Amniotic epithelial cell (primary cell): ENCODE measurements at regions not wholly inside any gene's neighbourhood (a gene's known extent, or its start where the extent isn't known, plus 50 kb on each side); places are given as distances from the start of the nearest gene placed in this dataset.
"Not testable (repeated sequence)": the region's sequence is repeated elsewhere in the genome, so short reads cannot be mapped to it uniquely, and the experiment has no call there.

Experiments
- DNase-seq: peaks from one replicate; pipeline ENCODE4 v3.0.0-alpha.2; 2010; ENCODE audit warnings: low read depth

GRCh38 chr17:77821114-77821513 lies 137.4 kb upstream of the TNRC6C start:
- no peak for DNase-seq

- DNase-seq: no peak
Measured at GRCh38 chr17:77822302-77823030, 136.0 kb upstream of the TNRC6C start.

GRCh38 chr17:77824102-77824779 lies 134.3 kb upstream of the TNRC6C start:
- no peak for DNase-seq

- no peak for DNase-seq
Measured at GRCh38 chr17:77824780-77825280, 133.7 kb upstream of the TNRC6C start.

GRCh38 chr17:77825621-77826020 lies 132.9 kb upstream of the TNRC6C start:
- DNase-seq: no peak

GRCh38 chr17:77826132-77826873 lies 132.2 kb upstream of the TNRC6C start:
- no peak for DNase-seq

- DNase-seq: no peak
Measured at GRCh38 chr17:77827039-77827438, 131.5 kb upstream of the TNRC6C start.

GRCh38 chr17:77827511-77827910 lies 131.0 kb upstream of the TNRC6C start:
- DNase-seq: no peak

GRCh38 chr17:77828749-77829539 lies 129.6 kb upstream of the TNRC6C start:
- no peak for DNase-seq

- peak; percentile 69 for DNase-seq
Measured at GRCh38 chr17:77829843-77830799, 128.4 kb upstream of the TNRC6C start.

- DNase-seq: no peak
Measured at GRCh38 chr17:77830816-77831473, 127.6 kb upstream of the TNRC6C start.

GRCh38 chr17:77831474-77832179 lies 126.9 kb upstream of the TNRC6C start:
- DNase-seq: no peak

- DNase-seq: no peak
Measured at GRCh38 chr17:77832180-77832560, 126.3 kb upstream of the TNRC6C start.

- no peak for DNase-seq
Measured at GRCh38 chr17:77833769-77834168, 124.7 kb upstream of the TNRC6C start.

GRCh38 chr17:77834170-77835115 lies 124.1 kb upstream of the TNRC6C start:
- DNase-seq: peak; percentile 91

GRCh38 chr17:77836557-77837041 lies 121.9 kb upstream of the TNRC6C start:
- peak; percentile 49 for DNase-seq

GRCh38 chr17:77837072-77837471 lies 121.4 kb upstream of the TNRC6C start:
- not testable (repeated sequence) for DNase-seq

GRCh38 chr17:77837917-77838316 lies 120.6 kb upstream of the TNRC6C start:
- DNase-seq: no peak
